Cardiac septum (tissue), 1 donor: ENCODE measurements at regions not wholly inside any gene's neighbourhood (a gene's known extent, or its start where the extent isn't known, plus 50 kb on each side); places are given as distances from the start of the nearest gene placed in this dataset.

Experiments
- DNase-seq: peaks from one replicate; pipeline ENCODE4 v3.0.0-alpha.2; 2020; ENCODE audit warnings: low spot score
- intact Hi-C: fragments of 100-400 bp; cut with DNase I; formaldehyde crosslinking; loops from one replicate; pipeline ENCODE4 v1.14.0; 2022
- donor health status: DM: no; HTN: no; CAD: no.

DNA sequence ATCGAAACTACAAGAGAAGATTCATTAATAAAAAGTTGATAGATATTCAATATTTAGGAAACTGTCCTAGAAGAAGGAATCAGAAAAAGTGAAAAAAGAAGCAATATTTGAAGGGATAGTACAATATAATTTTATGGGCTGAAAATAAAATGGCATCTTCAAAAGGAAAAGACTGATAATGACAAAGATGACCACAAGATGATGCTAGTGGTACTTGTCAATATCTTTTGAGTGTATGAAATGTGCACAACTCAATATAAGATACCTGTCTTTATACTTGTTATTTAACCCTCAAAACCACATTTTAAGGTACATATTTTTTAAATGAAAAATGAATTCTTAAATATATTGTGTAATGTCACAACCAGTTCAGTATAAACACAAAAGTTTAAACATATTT lies 1059.6 kb upstream of the RAG2 start:
- intact Hi-C loops, result no loop called here
- no peak for DNase-seq

DNA sequence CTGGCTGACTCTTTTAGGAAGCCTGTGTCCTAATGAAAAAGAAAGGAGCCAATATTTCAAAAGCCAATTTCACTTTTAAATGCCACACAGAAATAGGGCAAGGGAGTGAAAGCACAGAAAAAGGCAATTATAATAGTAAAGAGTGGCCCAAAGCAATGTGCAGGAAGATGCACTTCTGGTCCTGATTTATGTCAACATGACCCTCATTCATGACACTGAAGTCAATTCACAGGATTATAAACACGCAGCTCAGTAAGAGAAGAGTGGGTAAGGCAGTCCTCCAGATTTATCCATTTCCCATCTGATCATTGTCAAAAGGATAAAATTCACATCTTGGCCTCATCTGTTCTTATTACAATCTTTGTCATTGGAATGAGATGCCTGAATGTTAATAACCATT lies 1049.7 kb upstream of the RAG2 start:
- intact Hi-C loops, result no loop called here
- DNase-seq, result no peak

DNA sequence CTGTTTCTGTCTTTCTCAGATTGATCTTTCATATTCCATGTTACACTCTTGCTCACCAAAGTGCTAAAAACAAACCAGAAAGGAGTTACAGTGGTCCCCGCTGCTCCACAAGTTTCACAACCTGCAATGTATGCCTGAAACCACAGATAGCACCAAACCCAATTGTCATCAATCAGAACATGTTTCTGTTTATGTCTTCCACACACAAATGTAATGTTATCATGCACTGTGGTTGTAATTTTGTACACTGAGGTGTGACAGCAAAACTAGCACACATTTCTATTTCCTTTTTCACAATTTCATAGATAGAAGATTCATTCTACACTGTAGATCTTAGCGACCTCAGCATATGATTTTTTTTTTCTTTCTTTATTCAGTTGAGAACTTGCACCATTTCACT lies 1045.9 kb upstream of the RAG2 start:
- intact Hi-C loops, result no loop called here
- DNase-seq, result no peak

DNA sequence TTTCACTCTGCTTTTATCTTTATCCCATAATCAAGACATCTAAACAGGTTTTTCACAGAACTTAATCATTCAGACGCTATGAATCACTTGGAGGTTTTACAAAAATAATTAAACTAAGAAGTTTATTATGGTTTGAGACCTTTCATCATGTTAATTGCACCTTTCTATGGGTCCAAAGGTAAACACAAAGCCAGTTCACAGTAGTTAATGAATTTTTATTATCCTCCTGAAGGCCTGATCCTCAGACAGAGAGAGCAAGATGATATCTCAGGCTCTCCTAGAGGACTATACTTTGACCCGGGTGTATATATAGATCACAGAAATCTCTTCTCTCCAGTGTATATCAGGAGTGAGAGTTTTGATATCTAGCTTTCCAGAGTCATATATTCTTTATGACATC lies 1044.3 kb upstream of the RAG2 start:
- no peak for DNase-seq
- intact Hi-C loops, result no loop called here

DNA sequence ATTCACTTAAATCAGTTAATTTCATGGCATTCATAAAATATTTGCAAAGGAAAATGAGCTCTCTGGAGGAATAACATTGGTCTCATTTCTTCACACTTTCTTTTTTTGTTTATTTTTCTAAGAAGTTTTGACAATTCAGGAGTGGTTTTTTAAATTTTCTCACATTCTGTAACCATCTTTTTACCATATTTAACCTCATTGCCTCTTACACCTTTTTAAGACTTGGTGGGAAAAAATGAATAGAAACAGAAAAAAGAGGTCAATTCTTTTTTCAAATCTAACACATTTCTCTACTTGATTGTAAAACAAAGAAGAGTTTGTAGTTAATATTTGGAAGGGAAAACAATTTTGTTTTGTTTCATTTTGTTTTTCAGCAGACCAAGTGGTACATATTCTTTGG lies 1034.7 kb upstream of the RAG2 start:
- no peak for DNase-seq

DNA sequence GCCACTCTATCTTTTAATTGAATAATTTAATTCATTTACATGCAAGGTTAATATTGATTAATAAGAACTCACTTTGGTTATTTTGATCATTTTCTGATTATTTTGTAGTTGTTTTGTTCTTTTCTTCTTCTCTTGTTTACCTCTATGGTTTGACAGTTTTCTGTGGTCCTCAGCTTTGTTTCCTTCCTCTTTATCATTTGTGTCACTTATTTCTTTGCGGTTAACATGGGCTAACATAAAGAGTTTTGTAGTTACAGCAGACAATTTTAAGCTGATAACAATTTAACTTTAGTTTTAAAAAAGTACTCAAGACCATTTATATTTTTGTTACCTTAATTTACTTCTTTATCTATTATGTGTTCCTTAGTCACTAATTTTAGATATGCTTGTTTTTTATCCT lies 1032.8 kb upstream of the RAG2 start:
- intact Hi-C loops, result no loop called here
- no peak for DNase-seq

More for the DNA sequence above, 1034.7 kb upstream of the RAG2 start:
- intact Hi-C loops, result no loop called here

DNA sequence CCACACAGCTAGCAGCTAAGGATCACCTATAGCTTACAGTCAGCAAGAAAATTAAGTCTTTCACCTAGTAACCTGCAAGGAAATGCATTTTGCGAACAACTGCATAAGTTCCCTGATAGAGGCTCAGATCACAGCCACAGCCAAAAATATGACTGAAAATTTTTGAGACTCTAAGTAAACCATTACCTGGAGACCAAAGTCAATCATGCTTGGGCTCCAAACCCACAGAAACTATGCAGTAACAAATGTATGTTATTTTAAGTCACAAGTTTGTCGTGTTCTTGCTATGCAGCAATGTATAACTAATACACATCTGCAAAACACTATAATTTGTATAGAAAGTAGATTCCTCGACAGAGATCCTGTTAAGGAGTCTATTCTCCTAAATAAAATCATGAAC lies 1025.7 kb upstream of the RAG2 start:
- DNase-seq, result no peak
- intact Hi-C loops, result no loop called here

DNA sequence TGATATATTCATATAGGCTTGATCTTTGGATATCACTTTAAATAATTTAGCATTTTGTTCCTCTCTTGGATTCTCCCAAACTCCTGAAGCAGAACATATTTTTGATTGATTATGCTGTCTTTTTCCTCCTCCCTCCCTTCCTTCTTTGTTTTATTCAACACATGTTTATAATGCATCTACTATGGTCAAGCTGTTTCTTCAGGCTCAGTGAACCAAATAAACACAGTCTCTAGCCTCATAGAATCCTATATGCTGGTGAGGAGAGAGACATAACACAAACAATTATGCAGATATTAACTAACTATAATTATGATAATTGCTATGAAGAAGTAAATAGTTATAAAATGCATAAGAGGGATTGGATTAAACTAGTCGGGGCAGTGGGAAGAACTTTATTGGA lies 1023.6 kb upstream of the RAG2 start:
- intact Hi-C loops, result no loop called here
- no peak for DNase-seq

DNA sequence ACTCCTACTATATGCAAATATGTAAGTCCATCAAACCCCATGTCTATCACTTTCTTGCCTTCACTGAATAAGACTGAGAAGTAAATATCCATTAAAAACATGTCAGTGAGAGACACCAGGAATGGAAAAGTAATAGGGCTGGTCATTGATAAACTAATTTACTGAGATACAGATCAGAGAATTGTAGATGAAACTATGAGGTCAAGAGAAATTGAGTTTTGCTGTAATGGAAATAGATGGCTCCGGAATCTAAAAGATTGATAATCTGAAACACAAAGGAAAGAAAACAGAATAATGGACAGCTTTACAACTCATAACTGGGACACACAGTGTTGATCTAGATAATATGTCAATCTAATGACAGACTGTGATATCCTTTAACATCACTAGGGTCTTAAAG lies 1018.3 kb upstream of the RAG2 start:
- intact Hi-C loops, result no loop called here
- no peak for DNase-seq

DNA sequence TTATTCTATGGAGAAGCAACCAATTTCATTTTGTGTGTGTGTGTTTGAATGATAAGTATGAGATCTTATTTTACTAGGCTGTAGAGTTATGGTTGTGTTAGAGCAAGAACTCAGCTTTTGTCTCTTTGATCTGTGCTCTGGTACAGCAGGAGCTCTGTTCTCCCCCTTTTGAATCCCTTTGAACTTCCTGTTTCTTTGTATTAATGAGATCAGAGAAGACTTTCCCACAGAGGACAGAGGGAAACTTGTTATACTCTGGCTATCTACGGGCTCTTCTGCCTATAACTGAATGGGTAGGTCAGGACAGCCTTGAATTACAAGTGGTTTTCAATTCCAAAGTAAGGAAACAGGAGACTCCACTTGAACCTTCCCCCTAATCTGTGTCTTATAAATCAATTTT lies 1015.0 kb upstream of the RAG2 start:
- intact Hi-C loops, result no loop called here

DNA sequence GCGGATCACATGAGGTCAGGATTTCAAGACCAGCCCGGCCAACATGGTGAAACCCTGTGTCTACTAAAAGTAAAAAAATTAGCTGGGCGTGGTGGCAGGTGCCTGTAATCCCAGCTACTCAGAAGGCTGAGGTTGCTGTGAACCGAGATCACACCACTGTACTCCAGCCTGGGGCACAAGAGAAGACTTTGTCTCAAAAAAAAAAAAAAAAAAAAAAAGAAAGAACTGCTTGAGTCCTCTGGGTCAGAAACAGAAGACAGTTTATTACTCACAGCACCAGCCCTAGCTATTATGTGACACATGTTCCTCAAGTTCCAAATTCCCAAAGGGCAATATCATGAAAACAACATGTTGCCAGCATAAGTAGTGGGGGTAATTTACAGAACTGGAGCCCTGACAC lies 1014.1 kb upstream of the RAG2 start:
- DNase-seq, result no peak
- intact Hi-C loops, result no loop called here

More for the DNA sequence above, 1015.0 kb upstream of the RAG2 start:
- no peak for DNase-seq

DNA sequence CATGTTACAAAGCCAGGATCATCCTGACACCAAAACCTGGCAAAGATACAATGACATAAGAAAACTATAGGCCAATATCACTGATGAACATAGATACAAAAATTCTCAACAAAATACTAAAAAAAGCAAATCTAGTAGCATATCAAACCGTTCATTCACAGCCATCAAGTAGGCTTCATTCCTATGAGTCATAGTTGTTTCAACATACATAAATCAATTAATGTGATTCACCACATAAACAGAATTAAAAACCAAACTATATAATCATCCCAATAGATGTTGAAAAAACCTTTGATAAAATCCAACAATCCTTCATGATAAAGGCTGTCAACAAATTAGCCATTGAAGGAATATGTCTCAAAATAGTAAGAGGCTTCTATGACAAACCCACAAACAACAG lies 1007.2 kb upstream of the RAG2 start:
- no peak for DNase-seq
- intact Hi-C loops, result no loop called here

DNA sequence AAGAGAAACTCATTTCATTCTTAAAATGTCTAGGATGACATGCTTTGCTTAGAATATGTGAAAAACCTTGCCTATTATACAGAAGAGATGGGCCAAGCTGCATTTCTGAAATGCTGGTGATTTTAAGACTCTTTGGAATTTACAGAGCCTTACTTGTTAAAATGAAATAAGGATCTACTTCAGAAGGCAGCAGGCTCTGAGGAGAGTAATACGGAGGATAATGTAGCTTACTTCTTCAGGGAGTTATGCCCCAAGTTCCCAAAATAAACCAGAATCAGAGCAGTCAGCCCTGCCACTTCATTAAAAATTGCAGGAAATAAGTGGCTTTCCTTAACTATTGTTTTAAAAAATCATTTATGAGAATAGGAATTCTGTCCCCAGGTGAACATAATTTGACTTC lies 1000.3 kb upstream of the RAG2 start:
- intact Hi-C loops, result no loop called here
- no peak for DNase-seq

DNA sequence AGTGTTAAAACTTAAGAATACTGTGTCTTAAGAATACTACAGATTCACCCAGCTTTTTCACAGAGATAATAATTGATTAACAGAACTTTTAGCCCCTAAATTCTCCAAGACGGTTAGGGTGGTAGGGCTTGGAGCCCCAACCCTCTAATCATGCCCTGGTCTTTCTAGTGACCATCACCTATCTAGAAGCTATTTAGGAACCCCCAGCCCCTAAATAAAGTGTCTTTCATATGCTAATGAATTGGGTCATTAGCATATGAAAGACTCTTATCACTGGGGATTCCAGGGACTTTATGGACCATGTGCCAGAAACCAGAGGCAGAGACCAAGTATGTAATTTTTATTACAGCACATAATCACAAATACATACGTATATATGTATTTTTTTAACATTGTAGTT lies 999.7 kb upstream of the RAG2 start:
- no peak for DNase-seq
- intact Hi-C loops, result no loop called here

DNA sequence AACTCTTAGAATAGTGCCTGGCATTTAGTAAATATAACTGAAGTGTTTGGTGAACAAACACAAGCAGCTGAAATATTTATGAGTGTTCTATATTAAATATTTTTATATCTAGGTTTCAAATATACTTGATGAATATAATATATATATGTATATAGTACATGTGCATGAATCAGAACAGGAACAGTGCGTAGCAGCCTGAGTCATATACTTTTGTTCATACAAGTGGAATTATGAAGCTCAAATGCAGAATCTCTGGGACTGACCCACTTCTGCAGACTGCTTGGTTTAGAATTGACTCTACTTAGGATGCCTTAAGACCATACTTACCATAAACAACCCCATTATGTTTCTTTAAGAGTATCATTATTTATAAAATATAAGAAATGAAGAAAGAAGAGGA lies 997.8 kb upstream of the RAG2 start:
- no peak for DNase-seq
- intact Hi-C loops, result no loop called here

DNA sequence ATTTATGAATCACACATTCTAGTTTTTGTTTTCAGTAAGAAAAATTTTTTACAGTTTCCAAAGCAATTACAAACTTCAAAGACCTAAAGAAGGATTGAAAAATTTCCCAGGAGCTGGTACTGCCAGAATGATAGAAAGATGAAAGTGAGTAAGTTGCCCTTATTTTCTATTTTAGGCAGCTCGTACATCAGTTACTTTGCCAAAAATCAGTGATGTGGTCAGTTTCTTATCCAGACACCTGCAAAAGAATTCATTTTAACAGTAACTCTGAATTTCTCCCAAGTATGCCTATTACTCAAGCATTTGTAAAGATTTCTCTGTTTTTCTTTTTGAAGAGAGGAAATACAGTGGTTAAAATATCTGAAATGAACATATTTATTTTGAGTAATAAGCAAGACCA lies 976.3 kb upstream of the RAG2 start:
- DNase-seq, result no peak
- intact Hi-C loops, result no loop called here

DNA sequence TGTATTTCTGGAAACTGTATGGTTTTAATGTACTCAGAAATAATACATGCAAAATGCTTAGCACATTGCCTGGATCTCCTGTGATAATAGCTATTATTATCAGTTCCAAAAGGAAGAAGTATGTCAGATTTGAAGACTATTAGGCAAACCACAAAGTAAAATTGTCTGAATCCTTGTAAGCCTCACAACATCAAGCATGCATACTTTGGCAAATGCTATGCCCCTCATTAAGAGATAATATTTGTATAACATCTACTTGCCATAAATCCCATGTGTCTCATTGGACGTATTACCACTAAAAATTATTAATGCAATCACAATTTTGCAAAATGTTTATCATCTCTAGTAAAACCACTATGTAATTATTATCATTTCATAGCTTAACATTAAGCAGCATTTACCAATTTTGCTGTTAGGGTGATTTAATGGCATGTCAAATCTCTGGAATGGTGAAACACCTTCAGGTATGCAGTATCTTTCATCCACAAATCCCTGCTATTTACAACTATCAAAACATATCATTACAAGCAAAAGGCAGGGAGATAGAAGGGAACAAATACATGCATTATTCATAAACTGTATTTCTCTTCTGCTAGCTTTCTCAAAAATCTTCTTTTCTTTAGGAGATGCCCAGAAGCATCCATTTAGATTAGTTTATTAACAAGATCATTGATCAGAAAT lies 974.6 kb upstream of the RAG2 start:
- intact Hi-C loops, result no loop called here
- DNase-seq, result no peak

DNA sequence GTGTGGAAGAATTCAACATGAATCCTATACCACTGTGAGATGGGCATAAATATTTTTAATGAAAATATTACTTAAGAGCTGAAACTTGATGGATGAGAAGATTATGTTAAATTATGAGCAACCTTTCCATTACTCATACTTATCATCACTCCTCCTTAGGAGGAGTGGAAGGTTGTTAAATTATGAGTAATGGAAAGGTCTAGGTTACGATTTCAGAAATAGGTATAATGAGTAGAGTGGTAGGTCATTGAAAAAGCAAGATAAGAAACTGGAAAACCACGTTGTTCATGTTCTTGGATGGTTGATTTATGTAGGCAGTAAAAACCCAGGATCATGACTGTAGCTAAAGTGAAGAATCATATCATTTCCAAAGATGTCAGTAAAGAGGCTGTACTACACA lies 973.2 kb upstream of the RAG2 start:
- no peak for DNase-seq
- intact Hi-C loops, result no loop called here

DNA sequence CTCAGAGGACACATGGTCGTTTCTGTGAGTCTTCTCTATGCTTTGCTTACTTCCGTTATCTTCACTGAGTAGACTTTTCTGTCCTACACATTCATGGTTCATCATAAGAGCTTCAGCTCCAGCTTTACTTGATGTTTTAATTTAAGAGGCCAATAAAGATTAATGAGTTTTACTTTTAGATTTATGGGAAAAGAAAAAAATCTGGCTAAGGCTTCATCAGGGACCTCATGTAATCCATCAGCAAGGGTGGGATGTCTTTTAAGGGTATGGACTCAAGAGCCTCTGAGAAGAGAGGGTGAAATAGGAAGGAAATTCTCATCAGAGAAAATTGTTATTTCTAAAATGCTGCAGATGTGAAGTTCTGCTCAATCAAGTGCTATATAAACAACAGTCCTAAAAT lies 963.0 kb upstream of the RAG2 start:
- no peak for DNase-seq
- intact Hi-C loops, result no loop called here

DNA sequence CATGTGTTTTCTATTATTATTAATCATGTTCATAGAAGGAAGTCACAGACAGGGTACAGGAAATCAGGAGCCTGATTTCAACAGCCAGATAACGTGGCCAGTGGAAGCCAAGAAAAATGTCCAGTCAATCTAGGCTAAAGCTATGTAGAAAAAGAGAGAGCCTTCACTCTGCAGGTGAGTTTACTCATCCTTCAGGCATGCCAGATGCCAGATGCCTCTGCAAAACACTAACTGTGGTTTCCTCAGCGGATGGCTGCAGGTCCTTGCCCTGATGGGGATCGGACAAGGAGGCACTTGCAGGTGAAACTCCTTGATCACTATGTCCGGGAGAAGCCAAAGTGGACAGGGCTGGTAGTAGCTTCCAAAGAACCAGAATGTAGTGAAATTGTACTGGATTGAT lies 962.3 kb upstream of the RAG2 start:
- intact Hi-C loops, result no loop called here
- DNase-seq, result no peak

DNA sequence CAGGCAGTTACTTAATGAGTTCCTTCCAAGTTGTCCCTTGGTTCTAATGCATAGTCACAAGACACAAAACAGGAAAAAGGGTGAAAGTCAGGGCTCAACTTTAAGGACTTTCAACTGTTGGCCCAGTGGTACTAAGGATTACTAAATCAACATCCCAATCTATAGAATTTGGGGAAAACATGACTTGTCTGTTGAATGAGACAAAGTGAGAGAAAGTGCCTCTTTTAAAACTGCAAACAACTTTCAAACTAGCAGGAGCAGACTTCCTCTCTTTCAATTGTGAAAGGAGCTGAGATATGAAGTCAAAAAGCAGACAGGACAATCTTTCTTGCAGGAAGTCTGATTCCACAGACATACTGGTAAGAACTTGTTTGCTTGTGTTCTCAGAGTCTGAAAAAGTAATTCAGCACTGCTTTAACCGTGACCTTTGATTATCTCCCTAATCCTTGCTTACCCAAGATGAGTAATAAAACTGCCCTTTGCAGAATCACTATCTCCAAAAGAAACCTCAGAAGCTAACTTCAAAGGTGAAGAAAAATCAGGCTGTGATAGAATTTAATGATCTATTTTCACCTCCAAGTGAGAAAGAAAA lies 960.7 kb upstream of the RAG2 start:
- no peak for DNase-seq
- intact Hi-C loops, result no loop called here

DNA sequence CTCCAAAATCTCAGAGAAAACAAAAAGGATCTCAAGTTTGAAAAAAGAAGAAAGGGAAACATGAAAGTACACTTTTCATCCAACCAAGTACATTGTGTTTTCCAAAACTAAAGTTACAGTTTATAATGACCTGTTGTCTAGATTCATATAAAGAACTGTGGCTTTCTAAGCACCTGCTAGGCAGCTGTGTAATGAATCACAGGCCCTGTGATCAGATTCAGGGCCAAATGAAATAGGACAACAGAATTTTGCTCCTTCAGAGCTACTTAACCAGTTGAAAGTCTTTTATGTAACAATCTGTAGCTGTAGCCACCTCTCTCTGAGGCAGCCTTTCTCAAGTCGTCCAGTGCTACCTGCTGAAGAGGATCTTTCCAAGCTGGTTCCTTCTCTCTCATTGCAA lies 960.0 kb upstream of the RAG2 start:
- DNase-seq, result no peak
- intact Hi-C loops, result no loop called here
